K562 (cell line): ENCODE measurements at regions not wholly inside any gene's neighbourhood (a gene's known extent, or its start where the extent isn't known, plus 50 kb on each side); places are given as distances from the start of the nearest gene placed in this dataset.

Experiments used
- ATAC-seq: fragments of 200-7000 bp; cut with Tn5 transposase; 3 replicates; pipeline ENCODE4 v1.9.1; 2020; ENCODE audit warnings: moderate library complexity
- BruUV-seq: library from RNA; stranded (reverse); fragments of 400-500 nt; replicated peaks from 2 replicates; lab custom pipeline; 2021; lab: Mats Ljungman, UMichigan
- CTCF ChIA-PET: fragments of 300-600 bp; formaldehyde crosslinking; extraction: SDS; loops from one replicate; lab custom pipeline; 2021; ENCODE audit warnings: low intra/inter-chr PET ratio; lab: Yijun Ruan, JAX
- POLR2A ChIA-PET: fragments of 300-600, 350-650 bp; sonication (Branson Sonifier 250); formaldehyde crosslinking; extraction: SDS; loops from one replicate; lab custom pipeline; 2021; ENCODE audit warnings: antibody characterized with exemption, inconsistent platforms; lab: Yijun Ruan, JAX
- DNase-seq, 4 experiments: peaks; one replicate each; pipeline versions ENCODE4 v3.0.0 to v3.0.0-alpha.2; 2011 to 2018; ENCODE audit warnings: low spot score in 3 of 4, mixed read lengths in 3 of 4; ENCODE audit errors: extremely low read depth in 1 of 4
- FAIRE-seq: peaks from 2 replicates; lab custom pipeline; 2011; peaks lifted over from hg19 to GRCh38; lab: Jason Lieb, UNC
- H2AFZ ChIP-seq: 2 replicates; pipeline ENCODE4 v1.6.0; 2011; ENCODE audit warnings: low read depth, low read length, control low read depth, inconsistent platforms
- H3K27ac ChIP-seq: fragments of 200-600 bp; 3 replicates; pipeline ENCODE4 v1.8.0; 2011; ENCODE audit warnings: low read depth, mild to moderate bottlenecking, control low read depth, inconsistent platforms, low read length, moderate library complexity, mixed read lengths; ENCODE audit errors: extremely low read depth
- H3K27me3 ChIP-seq, 2 experiments: fragments of 300-600 bp in 1 of 2; 2 replicates in 1 of 2; 3 replicates in 1 of 2; pipeline versions ENCODE4 v1.6.0 to v1.8.0; 2011; ENCODE audit warnings: inconsistent platforms in 2 of 2, low read length in 2 of 2, mild to moderate bottlenecking in 1 of 2, mixed read lengths in 1 of 2, moderate library complexity in 1 of 2; ENCODE audit not compliant: control insufficient read depth in 2 of 2, insufficient read depth in 2 of 2
- H3K36me3 ChIP-seq: fragments of 300-600 bp; 3 replicates; pipeline ENCODE4 v1.8.0; 2011; ENCODE audit warnings: mild to moderate bottlenecking, low read length, inconsistent platforms; ENCODE audit not compliant: control insufficient read depth, insufficient read depth
- H3K4me1 ChIP-seq, 2 experiments: fragments of 200-600 bp in 1 of 2; replicated peaks in 1 of 2; 2 replicates in 1 of 2; 3 replicates in 1 of 2; pipeline versions ENCODE4 v1.5.1 to v1.8.0; 2011; ENCODE audit warnings: inconsistent platforms in 2 of 2, low read length in 2 of 2, mild to moderate bottlenecking in 1 of 2, mixed read lengths in 1 of 2, moderate library complexity in 1 of 2; ENCODE audit not compliant: control insufficient read depth in 2 of 2, insufficient read depth in 2 of 2
- H3K4me2 ChIP-seq: 2 replicates; pipeline ENCODE4 v1.6.1; 2011; ENCODE audit warnings: low read length, control low read depth, inconsistent platforms, mixed read lengths; ENCODE audit not compliant: insufficient read depth
- H3K4me3 ChIP-seq: fragments of 200-600 bp; sonication (generic), shearing (Covaris generic); 2 replicates; pipeline ENCODE4 v1.5.1; 2016; ENCODE audit warnings: control low read depth, inconsistent platforms
- H3K79me2 ChIP-seq: fragments of 200-600 bp; 3 replicates; pipeline ENCODE4 v1.8.0; 2011; ENCODE audit warnings: low read length, inconsistent platforms; ENCODE audit not compliant: control insufficient read depth, insufficient read depth
- H3K9ac ChIP-seq, 2 experiments: 2 replicates each; pipeline versions ENCODE4 v1.6.0 to v1.6.1; 2011; ENCODE audit warnings: low read depth in 2 of 2, low read length in 2 of 2, control low read depth in 1 of 2, inconsistent platforms in 1 of 2, mild to moderate bottlenecking in 1 of 2, mixed read lengths in 1 of 2; ENCODE audit not compliant: insufficient read depth in 1 of 2
- H3K9me1 ChIP-seq: one replicate; pipeline ENCODE4 v1.6.0; 2011; ENCODE audit warnings: inconsistent platforms, mild to moderate bottlenecking, low read length, moderate library complexity; ENCODE audit not compliant: control insufficient read depth, insufficient read depth
- H3K9me3 ChIP-seq: replicated peaks from 2 replicates; pipeline ENCODE4 v1.5.1; 2011; ENCODE audit warnings: low read depth, low read length, inconsistent platforms; ENCODE audit not compliant: control insufficient read depth, insufficient read depth
- H4K20me1 ChIP-seq: replicated peaks from 2 replicates; pipeline ENCODE4 v1.6.1; 2011; ENCODE audit warnings: low read length, inconsistent platforms, mixed read lengths; ENCODE audit not compliant: control insufficient read depth, insufficient read depth
- ATF4 ChIP-seq: fragments of 450-650 bp; formaldehyde crosslinking; IDR thresholded peaks from 2 replicates; pipeline ENCODE4 v1.4.0; 2022; ENCODE audit warnings: mild to moderate bottlenecking, moderate library complexity
- BRF2 ChIP-seq: IDR thresholded peaks from 3 replicates; pipeline ENCODE4 v1.6.1; 2011; ENCODE audit warnings: borderline replicate concordance, mild to moderate bottlenecking; ENCODE audit not compliant: insufficient read length, insufficient read depth
- CEBPG ChIP-seq, 3 experiments: fragments of 200-800 bp in 1 of 3; sonication (Bioruptor generic) in 1 of 3; sonication (generic) in 1 of 3; formaldehyde crosslinking in 1 of 3; IDR thresholded peaks in 2 of 3; conservative IDR thresholded peaks in 1 of 3; 2 replicates each; pipeline versions ENCODE4 v1.6.1 to v1.8.0; 2016 to 2022; ENCODE audit warnings: missing compliant biosample characterization in 2 of 3, missing genetic modification characterization in 2 of 3, mild to moderate bottlenecking in 1 of 3, missing genetic modification reagents in 1 of 3
- DIDO1 ChIP-seq: fragments of 450-650 bp; IDR thresholded peaks from 2 replicates; pipeline ENCODE4 v1.6.1; 2016; ENCODE audit warnings: low read depth, missing biosample characterization, missing genetic modification characterization
- GTF2F1 ChIP-seq: IDR thresholded peaks from 2 replicates; pipeline ENCODE4 v1.6.1; 2011; ENCODE audit warnings: low read depth, low read length, improper control_type of control experiment
- MBD2 ChIP-seq: sonication (generic); IDR thresholded peaks from 2 replicates; pipeline ENCODE4 v1.6.1; 2016; ENCODE audit warnings: low read depth, borderline replicate concordance
- NELFE ChIP-seq: IDR thresholded peaks from 2 replicates; pipeline ENCODE4 v1.6.1; 2011; ENCODE audit warnings: mild to moderate bottlenecking; ENCODE audit not compliant: insufficient read depth, insufficient read length
- SMARCB1 ChIP-seq: IDR thresholded peaks from 2 replicates; pipeline ENCODE4 v1.6.1; 2011; ENCODE audit warnings: improper control_type of control experiment, low read depth; ENCODE audit not compliant: insufficient read length
- ZNF24 ChIP-seq: fragments of 450-650 bp; IDR thresholded peaks from 2 replicates; pipeline ENCODE4 v1.6.1; 2016
- ZNF445 ChIP-seq: fragments of 250-450 bp; sonication (Bioruptor Pico); IDR thresholded peaks from 2 replicates; pipeline ENCODE4 v1.4.0; 2020; ENCODE audit warnings: low read depth, mild to moderate bottlenecking, moderate library complexity
- ZNF551 ChIP-seq: fragments of 250-450 bp; sonication (Bioruptor Pico); IDR thresholded peaks from 2 replicates; pipeline ENCODE4 v1.5.0; 2021; ENCODE audit warnings: mild to moderate bottlenecking, moderate library complexity
- ZNF584 ChIP-seq: fragments of 200-800 bp; sonication (Bioruptor generic); IDR thresholded peaks from 2 replicates; pipeline ENCODE4 v1.6.1; 2016; ENCODE audit warnings: low read depth, mild to moderate bottlenecking, missing genetic modification characterization, missing compliant biosample characterization
- WGBS: fragments of 100-300 bp; shearing (Covaris generic); methylation state at CpG from one replicate; pipeline ENCODE4 v1.1.6; 2016; ENCODE audit warnings: low coverage, mixed read lengths; ENCODE audit not compliant: insufficient coverage; ENCODE audit errors: missing lambda C conversion rate; 5-methylcytosine and 5-hydroxymethylcytosine counted together
- in situ Hi-C: fragments of 300-500 bp; cut with MboI; formaldehyde crosslinking; loops from 4 replicates; pipeline ENCODE4 v1.15.0; 2018; ENCODE audit warnings: inconsistent platforms, mixed read lengths
- intact Hi-C: fragments of 100-400 bp; cut with micrococcal nuclease; formaldehyde crosslinking; loops from 2 replicates; pipeline ENCODE4 v1.14.2; 2022

- 9% methylated on average over 2 of the region's 2 CpGs for WGBS
- H3K9me1 ChIP-seq = no peaks in the 10 kb centered on the region
- H3K4me3 ChIP-seq = no peak overlapping the region
- no peaks in the 10 kb centered on the region for H3K27me3 ChIP-seq
- intact Hi-C loops (loop anchor here (10.0 kb wide), 1 partner anchor 672 kb away; no protein-coding TSS in a partner anchor), in situ Hi-C loops (loop anchor here (10.0 kb wide), 1 partner anchor 538 kb away; the partner anchor contains the start of gene TFAP2B)
- H3K9me3 ChIP-seq = no peaks in the 10 kb centered on the region
- H3K4me1 ChIP-seq = no peaks in the 10 kb centered on the region
- ChIA-PET POLR2A (interaction anchor here (0.7 kb wide), 1 partner anchor 522 kb away, joined by 7 read pairs; no protein-coding TSS in a partner anchor), CTCF (interaction anchor here (1.4 kb wide), 1 partner anchor 536 kb away, joined by 3 read pairs; no protein-coding TSS in a partner anchor)
- FAIRE-seq (no peak), ATAC-seq (peak; percentile 48; the same call in 1 of the 3 replicates), DNase-seq (no peak)
- H3K36me3 ChIP-seq = no peaks in the 10 kb centered on the region
- H3K27ac ChIP-seq = no peak overlapping the region
- no peaks in the 10 kb centered on the region for H4K20me1 ChIP-seq
- H3K9ac ChIP-seq = no peak overlapping the region
- no peak overlapping the region for H3K4me2 ChIP-seq
- TF ChIP-seq NELFE (no peak), ZNF445 (CRISPR knock-in tag) (no peak), ZNF584 (0 out of 2 replicates have a peak, but pooled peaks have one; percentile 46), ATF4 (0 out of 2 replicates have a peak, but pooled peaks have one; percentile 38), BRF2 (no peak), DIDO1 (no peak), MBD2 (no peak), ZNF24 (no peak), CEBPG (CRISPR knock-in tag; IDR thresholded peaks at IDR 0.05) (peak; percentile 58; the same call in 1 of the 2 replicates), CEBPG (tag; conservative IDR thresholded peaks at IDR 0.05 in 1 of 2, IDR thresholded peaks at IDR 0.05 in 1 of 2) (peak in 1 of 2 experiments; percentile 78; a peak in 2 of 4 replicates), ZNF551 (CRISPR knock-in tag) (no peak), SMARCB1 (no peak), GTF2F1 (no peak)
- peak overlapping the region; percentile 36; the same call in 1 of the 2 replicates for H2AFZ ChIP-seq
- H3K79me2 ChIP-seq = no peaks in the 10 kb centered on the region
- no TSS peak for BruUV-seq
Observed at GRCh38 chr6:51352506-51353029, 533.9 kb downstream of the TFAP2B start.
